ENCODE measurements at regions not wholly inside any gene's neighbourhood (a gene's known extent, or its start where the extent isn't known, plus 50 kb on each side); places are given as distances from the start of the nearest gene placed in this dataset.
"Not testable (repeated sequence)": the region's sequence is repeated elsewhere in the genome, so short reads cannot be mapped to it uniquely, and the experiment has no call there.

- H3K27ac Mint-ChIP-seq; H3K4me1 Mint-ChIP-seq (ENCODE audit: low read depth in 2 of 2); ATAC-seq; H3K9me3 Mint-ChIP-seq; H3K4me3 Mint-ChIP-seq; DNase-seq (ENCODE audit: low spot score); H3K36me3 Mint-ChIP-seq: not testable (repeated sequence)
- peaks cover 32 to 56% of the 10 kb centered on the region in 2 donors for H3K27me3 Mint-ChIP-seq
These were observed 168.6 kb downstream of the ALDH1A2 start for GRCh38 chr15:57896899-57897298.

DNA sequence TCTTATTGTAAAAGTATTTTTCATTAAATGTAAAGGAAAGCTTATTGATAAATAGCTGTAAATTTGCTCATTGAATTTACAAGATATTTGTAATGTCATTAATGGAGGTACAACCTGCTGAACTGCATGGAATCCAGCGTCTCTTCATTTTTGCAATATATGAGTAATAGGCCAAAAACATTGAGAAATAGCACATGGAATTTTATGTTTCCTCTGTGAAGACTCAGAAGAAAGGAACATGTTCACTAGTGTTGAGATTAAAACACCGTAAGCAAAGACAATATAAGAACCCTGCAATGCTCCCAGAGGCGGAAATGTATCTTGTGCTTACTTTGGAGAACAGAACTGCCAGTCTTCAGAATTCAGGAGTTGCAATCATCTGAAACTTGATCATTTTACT, 167.6 kb downstream of the ALDH1A2 start:
- H3K4me3 Mint-ChIP-seq = no peak overlapping the region
- H3K27me3 Mint-ChIP-seq = peaks cover 27 to 48% of the 10 kb centered on the region in 2 donors
- H3K9me3 Mint-ChIP-seq = no peaks in the 10 kb centered on the region
- H3K27ac Mint-ChIP-seq = no peak overlapping the region
- H3K4me1 Mint-ChIP-seq (ENCODE audit: low read depth in 2 of 2) = no peaks in the 10 kb centered on the region
- DNase-seq (ENCODE audit: low spot score) (no peak), ATAC-seq (no peak)
- H3K36me3 Mint-ChIP-seq = no peaks in the 10 kb centered on the region

- DNase-seq (ENCODE audit: low spot score) (no peak), ATAC-seq (no peak)
- no peaks in the 10 kb centered on the region for H3K9me3 Mint-ChIP-seq
- H3K4me1 Mint-ChIP-seq (ENCODE audit: low read depth in 2 of 2) = no peaks in the 10 kb centered on the region
- H3K36me3 Mint-ChIP-seq = no peaks in the 10 kb centered on the region
- H3K27me3 Mint-ChIP-seq = peaks cover 30 to 55% of the 10 kb centered on the region in 2 donors
- no peak overlapping the region for H3K27ac Mint-ChIP-seq
- H3K4me3 Mint-ChIP-seq = no peak overlapping the region
These were observed 163.4 kb downstream of the ALDH1A2 start for GRCh38 chr15:57902155-57902554.

All from natural killer cell treated with Interleukin-12 subunit alpha and Interleukin-12 subunit beta and Interleukin-15 and Interleukin-18, amount 100 ng/mL, for 72 hours (primary cell).